ENCODE measurements at regions not wholly inside any gene's neighbourhood (a gene's known extent, or its start where the extent isn't known, plus 50 kb on each side); places are given as distances from the start of the nearest gene placed in this dataset.

DNA sequence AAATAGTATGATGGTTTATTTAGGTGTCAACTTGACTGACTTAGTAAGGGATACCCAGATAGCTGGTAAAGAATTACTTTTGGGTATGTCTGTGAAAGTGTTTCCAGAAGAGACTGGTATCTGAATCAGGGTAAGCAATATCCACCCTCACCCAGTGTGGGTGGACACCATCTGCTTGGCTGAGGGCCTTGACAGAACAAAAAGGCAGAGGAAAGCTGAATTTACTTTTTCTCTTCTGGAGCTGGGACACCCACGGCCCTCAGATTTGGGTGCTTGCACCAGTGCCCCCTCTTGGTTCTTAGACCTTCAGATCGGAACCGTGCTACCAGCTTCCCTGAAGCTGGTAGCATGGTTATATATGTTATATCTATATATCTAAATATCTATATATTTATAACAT lies 489.5 kb upstream of the MPDZ start:
- DNase-seq = no peak
- intact Hi-C loops (cut with DNase I; ENCODE audit: low total_unique reads) = no loop called here
- Histone ChIP-seq H3K27ac (no peak overlapping the region), H3K36me3 (no peaks in the 10 kb centered on the region), H3K4me1 (no peaks in the 10 kb centered on the region), H3K4me3 (no peak overlapping the region), H3K9me3 (no peaks in the 10 kb centered on the region), H3K27me3 (no peaks in the 10 kb centered on the region)
- TF ChIP-seq, protein P1, sequence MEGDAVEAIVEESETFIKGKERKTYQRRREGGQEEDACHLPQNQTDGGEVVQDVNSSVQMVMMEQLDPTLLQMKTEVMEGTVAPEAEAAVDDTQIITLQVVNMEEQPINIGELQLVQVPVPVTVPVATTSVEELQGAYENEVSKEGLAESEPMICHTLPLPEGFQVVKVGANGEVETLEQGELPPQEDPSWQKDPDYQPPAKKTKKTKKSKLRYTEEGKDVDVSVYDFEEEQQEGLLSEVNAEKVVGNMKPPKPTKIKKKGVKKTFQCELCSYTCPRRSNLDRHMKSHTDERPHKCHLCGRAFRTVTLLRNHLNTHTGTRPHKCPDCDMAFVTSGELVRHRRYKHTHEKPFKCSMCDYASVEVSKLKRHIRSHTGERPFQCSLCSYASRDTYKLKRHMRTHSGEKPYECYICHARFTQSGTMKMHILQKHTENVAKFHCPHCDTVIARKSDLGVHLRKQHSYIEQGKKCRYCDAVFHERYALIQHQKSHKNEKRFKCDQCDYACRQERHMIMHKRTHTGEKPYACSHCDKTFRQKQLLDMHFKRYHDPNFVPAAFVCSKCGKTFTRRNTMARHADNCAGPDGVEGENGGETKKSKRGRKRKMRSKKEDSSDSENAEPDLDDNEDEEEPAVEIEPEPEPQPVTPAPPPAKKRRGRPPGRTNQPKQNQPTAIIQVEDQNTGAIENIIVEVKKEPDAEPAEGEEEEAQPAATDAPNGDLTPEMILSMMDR (IDR thresholded peaks at IDR 0.05) = no peak
- no peak for TF ChIP-seq POLR2A (IDR thresholded peaks at IDR 0.05)

DNA sequence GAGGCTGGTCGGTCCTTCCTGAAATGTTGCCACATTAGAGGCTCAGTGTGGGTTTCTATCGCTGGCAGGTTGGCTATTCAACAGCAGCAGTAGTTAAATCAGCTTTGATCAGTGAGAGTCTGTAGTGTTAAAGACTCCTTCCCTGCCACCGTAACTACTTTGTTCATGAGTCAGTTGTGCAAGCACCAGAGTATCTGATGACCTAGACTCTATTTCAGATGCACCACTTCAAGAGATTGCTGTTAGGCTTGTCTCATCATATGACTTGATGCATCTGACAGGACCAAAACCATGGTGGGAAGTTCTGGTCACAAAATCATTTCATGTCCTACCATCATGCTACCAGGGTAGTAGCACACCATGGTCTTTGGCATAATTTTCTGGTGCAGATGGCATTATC lies 482.7 kb upstream of the MPDZ start:
- no peak for DNase-seq
- H3K36me3 ChIP-seq = no peaks in the 10 kb centered on the region
- H3K27ac ChIP-seq = no peak overlapping the region
- H3K27me3 ChIP-seq = no peaks in the 10 kb centered on the region
- H3K4me1 ChIP-seq = no peaks in the 10 kb centered on the region
- TF ChIP-seq, protein P1 (IDR thresholded peaks at IDR 0.05) = no peak
- TF ChIP-seq POLR2A (IDR thresholded peaks at IDR 0.05) = no peak
- intact Hi-C loops (cut with DNase I; ENCODE audit: low total_unique reads) = no loop called here
- H3K4me3 ChIP-seq = no peak overlapping the region
- H3K9me3 ChIP-seq = no peaks in the 10 kb centered on the region

DNA sequence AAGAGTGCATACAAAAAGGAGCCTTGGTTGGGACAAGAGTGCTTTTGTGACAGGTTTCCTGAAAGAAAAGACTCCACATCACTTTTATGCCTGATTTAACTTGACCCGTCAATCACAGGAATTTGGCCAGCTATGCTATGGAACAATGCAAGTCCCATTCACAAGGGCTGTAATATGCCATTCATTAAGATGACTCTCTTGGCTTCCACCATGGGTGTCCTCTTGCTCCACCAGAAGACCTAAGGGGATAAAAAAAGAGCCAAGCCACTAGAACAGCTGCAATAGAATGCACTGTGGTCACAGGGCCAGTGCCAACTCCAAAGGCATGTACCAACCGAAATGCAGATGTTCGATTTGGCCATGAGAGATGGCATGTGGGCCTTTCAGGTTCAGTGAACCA lies 480.1 kb upstream of the MPDZ start:
- no peak for DNase-seq
- Histone ChIP-seq H3K36me3 (no peaks in the 10 kb centered on the region), H3K4me1 (no peaks in the 10 kb centered on the region), H3K9me3 (no peaks in the 10 kb centered on the region), H3K27me3 (no peaks in the 10 kb centered on the region), H3K27ac (no peak overlapping the region), H3K4me3 (no peak overlapping the region)
- TF ChIP-seq, protein P1 (IDR thresholded peaks at IDR 0.05) = no peak
- no peak for TF ChIP-seq POLR2A (IDR thresholded peaks at IDR 0.05)
- intact Hi-C loops (cut with DNase I; ENCODE audit: low total_unique reads) = no loop called here

DNA sequence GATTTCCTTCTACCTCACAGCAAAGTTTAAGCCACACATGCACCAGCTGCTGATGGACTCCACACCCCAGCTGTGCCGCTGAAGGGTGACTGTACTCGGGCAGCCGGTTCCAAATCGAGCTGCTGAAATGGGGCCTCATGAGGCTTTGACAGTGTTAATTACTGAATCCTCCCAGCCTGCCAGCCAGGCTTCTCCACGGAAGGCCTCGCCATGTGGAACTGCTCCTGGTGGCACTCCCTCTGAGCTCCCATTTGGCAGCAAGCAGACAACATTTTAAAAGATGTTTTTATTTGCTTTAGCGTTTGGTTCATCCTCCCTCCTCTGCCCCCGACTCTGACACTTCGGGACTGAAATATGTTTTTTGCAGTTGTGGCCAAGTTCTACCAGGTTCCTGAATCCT lies 479.4 kb upstream of the MPDZ start:
- H3K4me1 ChIP-seq = no peaks in the 10 kb centered on the region
- H3K27ac ChIP-seq = no peak overlapping the region
- intact Hi-C loops (cut with DNase I; ENCODE audit: low total_unique reads) = no loop called here
- H3K9me3 ChIP-seq = no peaks in the 10 kb centered on the region
- no peaks in the 10 kb centered on the region for H3K27me3 ChIP-seq
- no peak overlapping the region for H3K4me3 ChIP-seq
- H3K36me3 ChIP-seq = no peaks in the 10 kb centered on the region
- TF ChIP-seq, protein P1 (IDR thresholded peaks at IDR 0.05) = no peak
- TF ChIP-seq POLR2A (IDR thresholded peaks at IDR 0.05) = no peak
- no peak for DNase-seq

DNA sequence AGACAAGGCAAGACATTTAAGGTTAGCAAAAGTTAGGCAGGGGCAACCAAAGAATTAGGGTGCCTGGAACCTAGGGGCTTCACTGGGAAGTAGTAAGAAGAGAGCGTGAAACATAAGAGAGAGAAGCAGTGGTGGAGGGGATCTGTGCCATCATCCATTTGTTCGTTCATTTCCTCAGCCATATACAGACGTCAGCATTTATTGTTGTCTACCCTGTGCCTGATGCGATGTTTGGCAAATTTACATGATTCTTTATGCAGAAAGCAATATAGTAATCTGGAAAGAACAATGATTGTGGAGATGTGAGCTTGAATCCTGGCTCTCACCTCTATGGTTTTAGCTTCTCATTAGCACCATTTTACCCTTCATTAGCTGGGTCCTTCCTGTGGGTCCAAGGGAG lies 477.5 kb upstream of the MPDZ start:
- Histone ChIP-seq H3K4me3 (no peak overlapping the region), H3K27me3 (no peaks in the 10 kb centered on the region), H3K36me3 (no peaks in the 10 kb centered on the region), H3K27ac (no peak overlapping the region), H3K9me3 (no peaks in the 10 kb centered on the region), H3K4me1 (no peaks in the 10 kb centered on the region)
- intact Hi-C loops (cut with DNase I; ENCODE audit: low total_unique reads) = no loop called here
- DNase-seq = no peak
- no peak for TF ChIP-seq POLR2A (IDR thresholded peaks at IDR 0.05)
- TF ChIP-seq, protein P1 (IDR thresholded peaks at IDR 0.05) = no peak

Measured in uterus (tissue), 3 donors.